ENCODE measurements at regions not wholly inside any gene's neighbourhood (a gene's known extent, or its start where the extent isn't known, plus 50 kb on each side); places are given as distances from the start of the nearest gene placed in this dataset.

DNA sequence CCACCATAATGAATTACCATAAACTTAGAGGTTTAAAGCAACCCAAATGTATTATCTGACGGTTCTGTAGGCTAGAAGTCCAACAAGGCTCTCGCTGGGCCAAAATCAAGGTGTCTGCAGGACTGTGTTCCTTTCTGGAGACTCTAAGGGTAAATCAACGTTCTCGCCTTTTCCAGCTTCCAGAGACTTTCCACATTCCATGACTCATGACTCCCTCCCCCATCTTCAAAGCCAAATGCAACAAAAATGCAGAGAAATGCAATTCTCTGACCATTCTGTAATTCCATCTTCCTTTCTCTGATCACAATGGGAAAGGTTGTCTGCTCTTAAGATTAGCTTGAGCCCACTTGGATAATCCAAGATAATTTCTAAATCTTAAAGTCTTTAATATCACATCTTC is 287.1 kb downstream of the LTN1 start:
- Histone ChIP-seq H3K36me3 (ENCODE audit: control insufficient read depth in 4 of 4, insufficient read depth in 4 of 4, low read length in 4 of 4) (no peaks in the 10 kb centered on the region), H3K9me3 (ENCODE audit: control insufficient read depth in 4 of 4, insufficient read depth in 3 of 4, low read length in 3 of 4) (no peaks in the 10 kb centered on the region), H3K4me3 (no peak overlapping the region), H3K27ac (ENCODE audit: low read depth in 1 of 2, low read length in 1 of 2) (no peak overlapping the region), H3K9ac (ENCODE audit: insufficient read depth in 1 of 2, low read length in 2 of 2) (no peak overlapping the region), H3K27me3 (ENCODE audit: control insufficient read depth in 3 of 3, insufficient read depth in 3 of 3, low read length in 2 of 3) (no peaks in the 10 kb centered on the region), H3K4me1 (ENCODE audit: control insufficient read depth in 5 of 5, insufficient read depth in 5 of 5, low read length in 5 of 5) (peaks cover 0 to 21% (median 0%) of the 10 kb centered on the region in 5 donors)
- TF ChIP-seq, protein P1, sequence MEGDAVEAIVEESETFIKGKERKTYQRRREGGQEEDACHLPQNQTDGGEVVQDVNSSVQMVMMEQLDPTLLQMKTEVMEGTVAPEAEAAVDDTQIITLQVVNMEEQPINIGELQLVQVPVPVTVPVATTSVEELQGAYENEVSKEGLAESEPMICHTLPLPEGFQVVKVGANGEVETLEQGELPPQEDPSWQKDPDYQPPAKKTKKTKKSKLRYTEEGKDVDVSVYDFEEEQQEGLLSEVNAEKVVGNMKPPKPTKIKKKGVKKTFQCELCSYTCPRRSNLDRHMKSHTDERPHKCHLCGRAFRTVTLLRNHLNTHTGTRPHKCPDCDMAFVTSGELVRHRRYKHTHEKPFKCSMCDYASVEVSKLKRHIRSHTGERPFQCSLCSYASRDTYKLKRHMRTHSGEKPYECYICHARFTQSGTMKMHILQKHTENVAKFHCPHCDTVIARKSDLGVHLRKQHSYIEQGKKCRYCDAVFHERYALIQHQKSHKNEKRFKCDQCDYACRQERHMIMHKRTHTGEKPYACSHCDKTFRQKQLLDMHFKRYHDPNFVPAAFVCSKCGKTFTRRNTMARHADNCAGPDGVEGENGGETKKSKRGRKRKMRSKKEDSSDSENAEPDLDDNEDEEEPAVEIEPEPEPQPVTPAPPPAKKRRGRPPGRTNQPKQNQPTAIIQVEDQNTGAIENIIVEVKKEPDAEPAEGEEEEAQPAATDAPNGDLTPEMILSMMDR (IDR thresholded peaks at IDR 0.05; ENCODE audit: control extremely low read depth, extremely low read depth) = no peak
- ATAC-seq (ENCODE audit: insufficient read depth, low FRiP score) (no peak), DNase-seq (no peak)
- 83 to 96% methylated on average over 4 of the region's 4 CpGs for WGBS, 2 donors

DNA sequence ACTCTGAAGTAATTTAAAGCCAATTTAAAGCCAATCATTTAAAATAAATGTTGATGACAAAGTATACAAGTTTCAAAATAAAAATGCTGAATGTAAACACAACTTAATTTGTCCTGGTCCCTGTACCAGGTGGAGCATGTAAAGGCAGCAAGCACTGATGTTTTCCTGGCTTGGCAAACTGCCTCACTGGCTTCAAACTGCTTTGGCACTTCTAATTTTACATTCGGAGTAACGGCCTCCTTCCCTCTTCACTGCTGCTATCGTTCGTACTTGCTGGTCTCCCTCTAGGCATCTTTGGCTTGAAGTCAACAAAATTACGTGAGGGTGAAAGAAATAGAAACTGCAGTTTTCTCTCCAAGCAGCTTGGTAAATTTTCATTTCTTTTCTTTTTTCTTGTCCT is 287.9 kb downstream of the LTN1 start:
- H3K9ac ChIP-seq (ENCODE audit: insufficient read depth in 1 of 2, low read length in 2 of 2) = no peak overlapping the region
- peaks cover 0 to 21% (median 0%) of the 10 kb centered on the region in 5 donors for H3K4me1 ChIP-seq (ENCODE audit: control insufficient read depth in 5 of 5, insufficient read depth in 5 of 5, low read length in 5 of 5)
- H3K27me3 ChIP-seq (ENCODE audit: control insufficient read depth in 3 of 3, insufficient read depth in 3 of 3, low read length in 2 of 3) = no peaks in the 10 kb centered on the region
- DNase-seq = peak; percentile 48 to 85 (median 76)
- H3K4me3 ChIP-seq = no peak overlapping the region
- WGBS, 2 donors = 39 to 77% methylated on average over 5 of the region's 5 CpGs
- H3K36me3 ChIP-seq (ENCODE audit: control insufficient read depth in 4 of 4, insufficient read depth in 4 of 4, low read length in 4 of 4) = no peaks in the 10 kb centered on the region
- no peak for ATAC-seq (ENCODE audit: insufficient read depth, low FRiP score)
- TF ChIP-seq, protein P1 (IDR thresholded peaks at IDR 0.05; ENCODE audit: control extremely low read depth, extremely low read depth) = no peak
- H3K9me3 ChIP-seq (ENCODE audit: control insufficient read depth in 4 of 4, insufficient read depth in 3 of 4, low read length in 3 of 4) = no peaks in the 10 kb centered on the region
- H3K27ac ChIP-seq (ENCODE audit: low read depth in 1 of 2, low read length in 1 of 2) = no peak overlapping the region

DNA sequence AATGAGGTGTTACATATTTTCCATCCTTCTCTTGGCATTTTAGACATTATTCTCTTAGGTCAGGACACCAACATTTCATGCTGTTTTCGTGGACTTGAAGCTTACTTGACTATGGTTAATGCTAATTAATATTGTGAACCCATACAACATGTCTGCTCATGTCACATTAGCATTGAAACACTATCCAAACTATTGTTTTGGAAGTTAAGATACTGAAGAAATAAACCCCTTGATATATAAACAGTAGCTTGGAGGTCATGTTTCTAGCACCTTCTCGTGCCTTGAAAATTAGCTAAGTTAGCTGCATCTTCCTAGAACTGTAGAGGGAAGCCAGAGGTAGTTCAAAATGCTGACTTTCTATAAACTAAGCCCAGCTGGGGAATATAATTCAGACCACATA is 288.8 kb downstream of the LTN1 start:
- Histone ChIP-seq H3K4me1 (ENCODE audit: control insufficient read depth in 5 of 5, insufficient read depth in 5 of 5, low read length in 5 of 5) (peaks cover 0 to 21% (median 0%) of the 10 kb centered on the region in 5 donors), H3K9me3 (ENCODE audit: control insufficient read depth in 4 of 4, insufficient read depth in 3 of 4, low read length in 3 of 4) (no peaks in the 10 kb centered on the region), H3K36me3 (ENCODE audit: control insufficient read depth in 4 of 4, insufficient read depth in 4 of 4, low read length in 4 of 4) (no peaks in the 10 kb centered on the region), H3K4me3 (no peak overlapping the region), H3K27ac (ENCODE audit: low read depth in 1 of 2, low read length in 1 of 2) (peak overlapping the region in 1 of 2 donors; percentile 9), H3K9ac (ENCODE audit: insufficient read depth in 1 of 2, low read length in 2 of 2) (no peak overlapping the region), H3K27me3 (ENCODE audit: control insufficient read depth in 3 of 3, insufficient read depth in 3 of 3, low read length in 2 of 3) (no peaks in the 10 kb centered on the region)
- ATAC-seq (ENCODE audit: insufficient read depth, low FRiP score) (no peak), DNase-seq (peak in 2 of 3 donors; percentile 71 to 73)
- TF ChIP-seq, protein P1 (IDR thresholded peaks at IDR 0.05; ENCODE audit: control extremely low read depth, extremely low read depth) = no peak
- WGBS, 2 donors = 55 to 78% methylated on average over 2 of the region's 2 CpGs

DNA sequence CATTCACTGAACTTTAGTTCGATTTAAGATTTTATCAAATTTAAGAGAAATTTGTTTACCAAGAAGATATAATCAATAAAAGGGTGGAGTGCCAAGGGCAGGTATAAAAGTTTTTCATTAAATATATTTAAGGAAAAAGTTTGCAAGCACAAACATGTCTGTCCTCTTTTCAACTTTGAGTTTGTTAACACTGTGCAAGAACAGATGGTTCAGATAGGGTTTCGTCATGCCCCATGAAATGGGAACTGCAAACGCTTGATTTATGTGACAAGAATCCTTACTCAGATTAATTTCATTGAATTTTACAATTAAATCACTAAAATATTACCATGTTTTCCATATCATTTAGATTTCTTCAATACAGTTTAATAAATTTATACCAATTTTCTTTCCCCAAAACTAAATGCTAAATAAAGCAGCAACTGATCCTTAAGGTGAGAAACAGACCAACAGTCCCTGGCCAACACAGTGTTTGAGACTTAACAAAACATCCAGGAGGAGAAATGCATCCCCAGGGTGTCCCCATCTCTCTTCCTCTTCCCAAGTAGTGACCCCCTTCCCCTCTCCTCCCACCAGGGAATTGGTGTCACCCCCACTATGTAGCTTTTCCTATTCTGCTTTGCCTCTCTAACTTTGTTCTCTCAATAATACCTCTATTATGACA is 292.9 kb downstream of the LTN1 start:
- no peak overlapping the region for H3K4me3 ChIP-seq
- no peaks in the 10 kb centered on the region for H3K36me3 ChIP-seq (ENCODE audit: control insufficient read depth in 4 of 4, insufficient read depth in 4 of 4, low read length in 4 of 4)
- 61 to 80% methylated on average over 3 of the region's 3 CpGs for WGBS, 2 donors
- H3K9me3 ChIP-seq (ENCODE audit: control insufficient read depth in 4 of 4, insufficient read depth in 3 of 4, low read length in 3 of 4) = no peaks in the 10 kb centered on the region
- no peaks in the 10 kb centered on the region for H3K27me3 ChIP-seq (ENCODE audit: control insufficient read depth in 3 of 3, insufficient read depth in 3 of 3, low read length in 2 of 3)
- no peak for DNase-seq
- no peak overlapping the region for H3K27ac ChIP-seq (ENCODE audit: low read depth in 1 of 2, low read length in 1 of 2)
- peaks cover 0 to 16% (median 0%) of the 10 kb centered on the region in 5 donors for H3K4me1 ChIP-seq (ENCODE audit: control insufficient read depth in 5 of 5, insufficient read depth in 5 of 5, low read length in 5 of 5)
- no peak for ATAC-seq (ENCODE audit: insufficient read depth, low FRiP score)
- no peak overlapping the region for H3K9ac ChIP-seq (ENCODE audit: insufficient read depth in 1 of 2, low read length in 2 of 2)
- TF ChIP-seq, protein P1 (IDR thresholded peaks at IDR 0.05; ENCODE audit: control extremely low read depth, extremely low read depth) = no peak

Measured in lung (tissue), 11 donors.